Fibroblast of lung (primary cell): ENCODE measurements at regions not wholly inside any gene's neighbourhood (a gene's known extent, or its start where the extent isn't known, plus 50 kb on each side); places are given as distances from the start of the nearest gene placed in this dataset.
"Not testable (repeated sequence)": the region's sequence is repeated elsewhere in the genome, so short reads cannot be mapped to it uniquely, and the experiment has no call there.

ENCODE experiments used
- CTCF ChIP-seq, 2 donors: IDR thresholded peaks in 1 of 2; conservative IDR thresholded peaks in 1 of 2; 1 replicate in 1 of 2; 2 replicates in 1 of 2; pipeline ENCODE4 v1.5.1; 2011 to 2012; ENCODE audit warnings: low read length in 2 of 2, control low read depth in 1 of 2, inconsistent platforms in 1 of 2, low read depth in 1 of 2, mild to moderate bottlenecking in 1 of 2
- EZH2 ChIP-seq: IDR thresholded peaks from 2 replicates; pipeline ENCODE4 v1.5.1; 2012; ENCODE audit warnings: low read length, control low read depth, mild to moderate bottlenecking; ENCODE audit errors: missing control alignments

DNA sequence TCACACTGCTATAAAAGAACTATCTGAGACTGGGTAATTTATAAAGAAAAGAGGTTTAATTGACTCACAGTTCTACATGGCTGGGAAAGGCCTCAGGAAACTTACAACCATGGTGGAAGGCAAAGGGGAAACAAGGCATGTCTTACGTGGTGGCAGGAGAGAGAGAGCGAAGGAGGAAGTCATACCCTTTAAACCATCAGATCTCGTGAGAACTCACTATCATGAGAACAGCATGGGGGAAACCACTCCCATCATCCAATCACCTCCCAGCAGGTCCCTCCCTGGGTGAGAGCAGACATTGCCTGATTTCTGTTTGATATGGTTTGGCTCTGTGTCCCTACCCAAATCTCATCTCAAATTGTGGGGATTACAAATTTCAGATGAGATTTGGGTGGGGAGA lies 86.9 kb upstream of the CTDP1 start:
- not testable (repeated sequence) for TF ChIP-seq CTCF (conservative IDR thresholded peaks at IDR 0.05 in 1 of 2, IDR thresholded peaks at IDR 0.05 in 1 of 2; ENCODE audit: low read depth in 1 of 2, low read length in 2 of 2); EZH2
